ENCODE measurements at regions not wholly inside any gene's neighbourhood (a gene's known extent, or its start where the extent isn't known, plus 50 kb on each side); places are given as distances from the start of the nearest gene placed in this dataset.

GRCh38 chr6:145187491-145188206 lies 547.7 kb downstream of the EPM2A start:
- 73% methylated on average over 2 of the region's 2 CpGs for WGBS
- Histone ChIP-seq H3K36me3 (ENCODE audit: control insufficient read depth in 4 of 4, insufficient read depth in 3 of 4, low read depth in 1 of 4, low read length in 3 of 4) (no peaks in the 10 kb centered on the region), H3K4me3 (ENCODE audit: low read depth in 1 of 3, low read length in 3 of 3) (no peak overlapping the region), H3K9me3 (ENCODE audit: control insufficient read depth in 4 of 4, low read length in 3 of 4) (no peaks in the 10 kb centered on the region), H3K9ac (ENCODE audit: low read depth in 1 of 2, low read length in 2 of 2) (no peak overlapping the region), H3K4me1 (ENCODE audit: control insufficient read depth in 4 of 4, insufficient read depth in 4 of 4, low read length in 3 of 4) (no peaks in the 10 kb centered on the region), H3K27me3 (ENCODE audit: control insufficient read depth in 4 of 4, insufficient read depth in 4 of 4, low read length in 3 of 4) (no peaks in the 10 kb centered on the region), H3K27ac (ENCODE audit: low read depth in 1 of 2, low read length in 2 of 2) (no peak overlapping the region)
- TF ChIP-seq CTCF (IDR thresholded peaks at IDR 0.05; ENCODE audit: low read depth, low read length, missing input control) (no peak), HNF4A (conservative IDR thresholded peaks at IDR 0.05) (no peak), SP1 (IDR thresholded peaks at IDR 0.05) (no peak), TAF1 (conservative IDR thresholded peaks at IDR 0.05) (no peak), MAX (IDR thresholded peaks at IDR 0.05) (no peak), NR2F2 (IDR thresholded peaks at IDR 0.05) (no peak), RAD21 (IDR thresholded peaks at IDR 0.05) (no peak), GABPA (IDR thresholded peaks at IDR 0.05 in 1 of 2, conservative IDR thresholded peaks at IDR 0.05 in 1 of 2) (no peak), RXRA (IDR thresholded peaks at IDR 0.05) (no peak), JUND (IDR thresholded peaks at IDR 0.05) (no peak), HNF4G (IDR thresholded peaks at IDR 0.05) (no peak), REST (IDR thresholded peaks at IDR 0.05) (no peak), ATF3 (IDR thresholded peaks at IDR 0.05) (no peak), YY1 (IDR thresholded peaks at IDR 0.05) (no peak), FOXA1 (IDR thresholded peaks at IDR 0.05) (no peak), EGR1 (IDR thresholded peaks at IDR 0.05; ENCODE audit: low read depth in 2 of 2) (no peak), FOXA2 (IDR thresholded peaks at IDR 0.05) (no peak)
- no peak for DNase-seq (ENCODE audit: low spot score)

GRCh38 chr6:145189836-145190235 lies 545.5 kb downstream of the EPM2A start:
- DNase-seq (ENCODE audit: low spot score): no peak
- Histone ChIP-seq H3K36me3 (ENCODE audit: control insufficient read depth in 4 of 4, insufficient read depth in 3 of 4, low read depth in 1 of 4, low read length in 3 of 4) (no peaks in the 10 kb centered on the region), H3K27ac (ENCODE audit: low read depth in 1 of 2, low read length in 2 of 2) (no peak overlapping the region), H3K9me3 (ENCODE audit: control insufficient read depth in 4 of 4, low read length in 3 of 4) (no peaks in the 10 kb centered on the region), H3K9ac (ENCODE audit: low read depth in 1 of 2, low read length in 2 of 2) (no peak overlapping the region), H3K4me3 (ENCODE audit: low read depth in 1 of 3, low read length in 3 of 3) (no peak overlapping the region), H3K27me3 (ENCODE audit: control insufficient read depth in 4 of 4, insufficient read depth in 4 of 4, low read length in 3 of 4) (no peaks in the 10 kb centered on the region), H3K4me1 (ENCODE audit: control insufficient read depth in 4 of 4, insufficient read depth in 4 of 4, low read length in 3 of 4) (no peaks in the 10 kb centered on the region)
- 86% methylated on average over 1 of the region's 1 CpG for WGBS
- TF ChIP-seq JUND (IDR thresholded peaks at IDR 0.05) (no peak), CTCF (IDR thresholded peaks at IDR 0.05; ENCODE audit: low read depth, low read length, missing input control) (no peak), FOXA2 (IDR thresholded peaks at IDR 0.05) (no peak), SP1 (IDR thresholded peaks at IDR 0.05) (no peak), EGR1 (IDR thresholded peaks at IDR 0.05; ENCODE audit: low read depth in 2 of 2) (no peak), REST (IDR thresholded peaks at IDR 0.05) (no peak), GABPA (IDR thresholded peaks at IDR 0.05 in 1 of 2, conservative IDR thresholded peaks at IDR 0.05 in 1 of 2) (no peak), YY1 (IDR thresholded peaks at IDR 0.05) (no peak), HNF4A (conservative IDR thresholded peaks at IDR 0.05) (no peak), RXRA (IDR thresholded peaks at IDR 0.05) (no peak)

Data from liver (tissue), 8 donors.